Ishikawa (cell line): ENCODE measurements at regions not wholly inside any gene's neighbourhood (a gene's known extent, or its start where the extent isn't known, plus 50 kb on each side); places are given as distances from the start of the nearest gene placed in this dataset.

Experiments
- REST ChIP-seq: IDR thresholded peaks from 2 replicates; pipeline ENCODE4 v1.6.1; 2012; ENCODE audit warnings: low read depth, mild to moderate bottlenecking
- TAF1 ChIP-seq: IDR thresholded peaks from 2 replicates; pipeline ENCODE4 v1.6.1; 2012; ENCODE audit warnings: low read depth, mild to moderate bottlenecking
- TEAD4 ChIP-seq: IDR thresholded peaks from 2 replicates; pipeline ENCODE4 v1.6.1; 2012

GRCh38 chr20:22232923-22233322, 351.4 kb downstream of the FOXA2 start:
- TF ChIP-seq REST, result no peak
- TF ChIP-seq TAF1, result no peak
- no peak for TF ChIP-seq TEAD4
